Activated B cell treated with CpG ODN at 0.5 μM for 24 hours (primary cell): ENCODE measurements at regions not wholly inside any gene's neighbourhood (a gene's known extent, or its start where the extent isn't known, plus 50 kb on each side); places are given as distances from the start of the nearest gene placed in this dataset.

ENCODE experiments used
- ATAC-seq: fragments of 200-7000 bp; cut with Tn5 transposase; one replicate; pipeline ENCODE4 v1.10.0; 2021; ENCODE audit warnings: low read depth, mild to moderate bottlenecking, moderate library complexity
- CTCF ChIA-PET: fragments of 350-600 bp; sonication (Branson Sonifier 250); formaldehyde crosslinking; loops from one replicate; lab custom pipeline; 2021; ENCODE audit warnings: antibody characterized with exemption; lab: Charles Lee
- POLR2A ChIA-PET: fragments of 350-600 bp; sonication (Branson Sonifier 250); formaldehyde crosslinking; loops from one replicate; lab custom pipeline; 2021; ENCODE audit warnings: antibody characterized with exemption; lab: Charles Lee
- DNase-seq: peaks from one replicate; pipeline ENCODE4 v3.0.0; 2022
- H3K27ac Mint-ChIP-seq: one replicate; pipeline ENCODE4 v1.8.0; 2020; ENCODE audit warnings: mixed read lengths
- H3K27me3 Mint-ChIP-seq: one replicate; pipeline ENCODE4 v1.8.0; 2021; ENCODE audit warnings: mixed read lengths
- H3K36me3 Mint-ChIP-seq: one replicate; pipeline ENCODE4 v1.8.0; 2021; ENCODE audit warnings: low read depth, mixed read lengths
- H3K4me1 Mint-ChIP-seq: one replicate; pipeline ENCODE4 v1.8.0; 2021; ENCODE audit warnings: mixed read lengths
- H3K4me3 Mint-ChIP-seq: one replicate; pipeline ENCODE4 v1.8.0; 2020; ENCODE audit warnings: mild to moderate bottlenecking, mixed read lengths
- H3K9me3 Mint-ChIP-seq: one replicate; pipeline ENCODE4 v1.8.0; 2020; ENCODE audit warnings: mixed read lengths
- intact Hi-C: fragments of 100-400 bp; cut with micrococcal nuclease; formaldehyde crosslinking; loops from one replicate; pipeline ENCODE4 v1.15.1; 2024
- TF ChIP-seq, protein P1 (sequence below): fragments of 200-600 bp; IDR thresholded peaks from one replicate; pipeline ENCODE4 v1.8.0; 2022; ENCODE audit warnings: antibody characterized with exemption, mild to moderate bottlenecking

DNA sequence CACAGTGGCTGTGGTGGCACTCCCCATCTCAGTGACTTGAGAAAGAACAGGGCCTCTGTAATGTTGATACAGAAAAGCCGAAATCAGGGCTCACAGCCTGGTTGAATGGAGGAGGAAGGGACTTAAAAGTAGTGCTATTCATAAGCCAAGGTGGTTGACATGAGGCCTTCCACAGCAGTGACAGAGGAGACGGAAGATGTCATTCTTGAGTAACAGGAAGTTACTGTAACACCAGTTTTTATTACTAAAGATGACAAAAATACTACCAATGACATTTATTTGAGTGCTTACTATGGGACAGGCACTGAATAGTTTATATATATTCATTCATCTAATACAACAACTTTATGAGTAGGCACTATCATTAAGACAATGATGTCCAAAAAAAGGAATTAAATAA, 52.8 kb upstream of the GNG12 start:
- POLR2A ChIA-PET = no interaction called here
- TF ChIP-seq, protein P1, sequence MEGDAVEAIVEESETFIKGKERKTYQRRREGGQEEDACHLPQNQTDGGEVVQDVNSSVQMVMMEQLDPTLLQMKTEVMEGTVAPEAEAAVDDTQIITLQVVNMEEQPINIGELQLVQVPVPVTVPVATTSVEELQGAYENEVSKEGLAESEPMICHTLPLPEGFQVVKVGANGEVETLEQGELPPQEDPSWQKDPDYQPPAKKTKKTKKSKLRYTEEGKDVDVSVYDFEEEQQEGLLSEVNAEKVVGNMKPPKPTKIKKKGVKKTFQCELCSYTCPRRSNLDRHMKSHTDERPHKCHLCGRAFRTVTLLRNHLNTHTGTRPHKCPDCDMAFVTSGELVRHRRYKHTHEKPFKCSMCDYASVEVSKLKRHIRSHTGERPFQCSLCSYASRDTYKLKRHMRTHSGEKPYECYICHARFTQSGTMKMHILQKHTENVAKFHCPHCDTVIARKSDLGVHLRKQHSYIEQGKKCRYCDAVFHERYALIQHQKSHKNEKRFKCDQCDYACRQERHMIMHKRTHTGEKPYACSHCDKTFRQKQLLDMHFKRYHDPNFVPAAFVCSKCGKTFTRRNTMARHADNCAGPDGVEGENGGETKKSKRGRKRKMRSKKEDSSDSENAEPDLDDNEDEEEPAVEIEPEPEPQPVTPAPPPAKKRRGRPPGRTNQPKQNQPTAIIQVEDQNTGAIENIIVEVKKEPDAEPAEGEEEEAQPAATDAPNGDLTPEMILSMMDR = no peak
- CTCF ChIA-PET = no interaction called here
- no peak overlapping the region for H3K27ac Mint-ChIP-seq
- ATAC-seq (no peak), DNase-seq (no peak)
- no peaks in the 10 kb centered on the region for H3K9me3 Mint-ChIP-seq
- intact Hi-C loops = no loop called here
- H3K36me3 Mint-ChIP-seq = no peaks in the 10 kb centered on the region
- no peaks in the 10 kb centered on the region for H3K4me1 Mint-ChIP-seq
- H3K27me3 Mint-ChIP-seq = no peaks in the 10 kb centered on the region
- no peak overlapping the region for H3K4me3 Mint-ChIP-seq

DNA sequence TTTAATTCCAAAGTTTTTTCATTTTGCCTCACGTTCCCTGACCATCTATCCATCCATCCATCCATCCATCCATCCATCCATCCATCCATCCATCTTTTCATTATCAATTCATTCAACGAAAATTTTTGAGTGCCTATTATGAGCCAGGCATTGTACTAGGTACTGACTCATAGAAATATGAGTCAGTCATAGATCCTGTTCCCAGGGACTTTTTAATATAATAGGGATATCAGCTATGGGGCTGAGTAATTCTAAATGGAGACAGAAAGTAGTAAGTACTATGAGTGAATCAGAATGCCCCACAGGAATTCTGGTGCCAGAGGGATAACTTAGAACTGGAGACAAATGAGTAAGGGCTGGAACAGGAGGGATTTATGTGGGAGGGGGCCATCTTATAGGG, 49.8 kb upstream of the GNG12 start:
- ChIA-PET CTCF (no interaction called here), POLR2A (no interaction called here)
- intact Hi-C loops = no loop called here
- no peaks in the 10 kb centered on the region for H3K36me3 Mint-ChIP-seq
- no peaks in the 10 kb centered on the region for H3K9me3 Mint-ChIP-seq
- no peaks in the 10 kb centered on the region for H3K4me1 Mint-ChIP-seq
- DNase-seq (no peak), ATAC-seq (no peak)
- H3K4me3 Mint-ChIP-seq = no peak overlapping the region
- TF ChIP-seq, protein P1 = no peak
- H3K27ac Mint-ChIP-seq = no peak overlapping the region
- H3K27me3 Mint-ChIP-seq = peaks cover 4% of the 10 kb centered on the region
